ENCODE measurements at regions not wholly inside any gene's neighbourhood (a gene's known extent, or its start where the extent isn't known, plus 50 kb on each side); places are given as distances from the start of the nearest gene placed in this dataset.

GRCh38 chr5:27639005-27639612, 600.7 kb upstream of the CDH9 start:
- no peaks in the 10 kb centered on the region for H3K9me3 ChIP-seq
- no peak for TF ChIP-seq CTCF (IDR thresholded peaks at IDR 0.05)
- no peak for TF ChIP-seq POLR2AphosphoS5 (IDR thresholded peaks at IDR 0.05; ENCODE audit: insufficient read depth in 1 of 2, low read depth in 1 of 2)
- no peak for TF ChIP-seq POLR2A (IDR thresholded peaks at IDR 0.05)
- H3K4me3 ChIP-seq, result no peak overlapping the region
- intact Hi-C loops (cut with DNase I), result no loop called here
- no peak for DNase-seq (ENCODE audit: extremely low spot score in 2 of 2)
- H3K4me1 ChIP-seq, result no peaks in the 10 kb centered on the region
- H3K36me3 ChIP-seq, result no peaks in the 10 kb centered on the region
- no peaks in the 10 kb centered on the region for H3K27me3 ChIP-seq
- H3K27ac ChIP-seq, result no peak overlapping the region

GRCh38 chr5:27619982-27620381, 581.6 kb upstream of the CDH9 start:
- no peaks in the 10 kb centered on the region for H3K36me3 ChIP-seq

GRCh38 chr5:27612161-27612560, 573.8 kb upstream of the CDH9 start:
- TF ChIP-seq CTCF (IDR thresholded peaks at IDR 0.05) (no peak), POLR2A (IDR thresholded peaks at IDR 0.05) (no peak), POLR2AphosphoS5 (IDR thresholded peaks at IDR 0.05; ENCODE audit: insufficient read depth in 1 of 2, low read depth in 1 of 2) (no peak)
- H3K4me1 ChIP-seq, result no peaks in the 10 kb centered on the region
- H3K9me3 ChIP-seq, result no peaks in the 10 kb centered on the region
- no peak for DNase-seq (ENCODE audit: extremely low spot score in 2 of 2)
- H3K4me3 ChIP-seq, result no peak overlapping the region
- intact Hi-C loops (cut with DNase I), result no loop called here
- no peak overlapping the region for H3K27ac ChIP-seq
- H3K27me3 ChIP-seq, result no peaks in the 10 kb centered on the region
- no peaks in the 10 kb centered on the region for H3K36me3 ChIP-seq

More at GRCh38 chr5:27619982-27620381, 581.6 kb upstream of the CDH9 start:
- no peak for TF ChIP-seq POLR2AphosphoS5 (IDR thresholded peaks at IDR 0.05; ENCODE audit: insufficient read depth in 1 of 2, low read depth in 1 of 2)
- no peak for TF ChIP-seq POLR2A (IDR thresholded peaks at IDR 0.05)
- TF ChIP-seq CTCF (IDR thresholded peaks at IDR 0.05), result no peak
- Histone ChIP-seq H3K4me1 (no peaks in the 10 kb centered on the region), H3K4me3 (no peak overlapping the region), H3K9me3 (no peaks in the 10 kb centered on the region), H3K27ac (no peak overlapping the region), H3K27me3 (no peaks in the 10 kb centered on the region)
- DNase-seq (ENCODE audit: extremely low spot score in 2 of 2), result no peak
- intact Hi-C loops (cut with DNase I), result no loop called here

- no peaks in the 10 kb centered on the region for H3K4me1 ChIP-seq
- DNase-seq (ENCODE audit: extremely low spot score in 2 of 2), result no peak
- TF ChIP-seq POLR2AphosphoS5 (IDR thresholded peaks at IDR 0.05; ENCODE audit: insufficient read depth in 1 of 2, low read depth in 1 of 2), result no peak
- no peak for TF ChIP-seq CTCF (IDR thresholded peaks at IDR 0.05)
- no peak for TF ChIP-seq POLR2A (IDR thresholded peaks at IDR 0.05)
- H3K27me3 ChIP-seq, result no peaks in the 10 kb centered on the region
- H3K36me3 ChIP-seq, result no peaks in the 10 kb centered on the region
- H3K4me3 ChIP-seq, result no peak overlapping the region
- intact Hi-C loops (cut with DNase I), result no loop called here
- no peak overlapping the region for H3K27ac ChIP-seq
- H3K9me3 ChIP-seq, result no peaks in the 10 kb centered on the region
Measured at GRCh38 chr5:27608992-27609391, 570.6 kb upstream of the CDH9 start.

GRCh38 chr5:27598576-27598975, 560.2 kb upstream of the CDH9 start:
- TF ChIP-seq POLR2AphosphoS5 (IDR thresholded peaks at IDR 0.05; ENCODE audit: insufficient read depth in 1 of 2, low read depth in 1 of 2) (no peak), CTCF (IDR thresholded peaks at IDR 0.05) (no peak), POLR2A (IDR thresholded peaks at IDR 0.05) (no peak)
- Histone ChIP-seq H3K9me3 (no peaks in the 10 kb centered on the region), H3K4me3 (no peak overlapping the region), H3K36me3 (no peaks in the 10 kb centered on the region), H3K27ac (no peak overlapping the region), H3K27me3 (no peaks in the 10 kb centered on the region), H3K4me1 (no peaks in the 10 kb centered on the region)
- DNase-seq (ENCODE audit: extremely low spot score in 2 of 2), result no peak
- intact Hi-C loops (cut with DNase I), result no loop called here
